Astrocyte (in vitro differentiated cells and primary cell): ENCODE measurements at regions not wholly inside any gene's neighbourhood (a gene's known extent, or its start where the extent isn't known, plus 50 kb on each side); places are given as distances from the start of the nearest gene placed in this dataset.
A peak's percentile ranks its signal among the peaks of the same experiment; 100 is the strongest.

Experiments
- DNase-seq: peaks from one replicate; pipeline ENCODE4 v3.0.0-alpha.2; 2010; ENCODE audit warnings: low read depth
- FAIRE-seq: peaks from 2 replicates; lab custom pipeline; 2011; peaks lifted over from hg19 to GRCh38; lab: Jason Lieb, UNC
- H2AFZ ChIP-seq: 2 replicates; pipeline ENCODE4 v1.6.0; 2012; ENCODE audit warnings: low read depth, low read length, inconsistent platforms
- H3K27ac ChIP-seq: 2 replicates; pipeline ENCODE4 v1.5.1; 2011; ENCODE audit warnings: low read depth, low read length, inconsistent platforms
- H3K27me3 ChIP-seq: 2 replicates; pipeline ENCODE4 v1.6.0; 2011; ENCODE audit warnings: low read length, inconsistent platforms; ENCODE audit not compliant: insufficient read depth
- H3K36me3 ChIP-seq: 2 replicates; pipeline ENCODE4 v1.5.1; 2011; ENCODE audit warnings: low read length, inconsistent platforms; ENCODE audit not compliant: insufficient read depth
- H3K4me1 ChIP-seq: 2 replicates; pipeline ENCODE4 v1.5.1; 2011; ENCODE audit warnings: low read length, inconsistent platforms; ENCODE audit not compliant: insufficient read depth
- H3K4me2 ChIP-seq: 2 replicates; pipeline ENCODE4 v1.6.0; 2012; ENCODE audit warnings: low read length, inconsistent platforms
- H3K4me3 ChIP-seq: 2 replicates; pipeline ENCODE4 v1.5.1; 2011; ENCODE audit warnings: low read depth, mild to moderate bottlenecking, low read length, inconsistent platforms; ENCODE audit not compliant: insufficient read depth
- H3K79me2 ChIP-seq: 2 replicates; pipeline ENCODE4 v1.6.0; 2012; ENCODE audit warnings: mild to moderate bottlenecking, low read length, inconsistent platforms; ENCODE audit not compliant: insufficient read depth
- H3K9ac ChIP-seq: 2 replicates; pipeline ENCODE4 v1.6.0; 2012; ENCODE audit warnings: mild to moderate bottlenecking, low read length, inconsistent platforms
- H3K9me3 ChIP-seq: 2 replicates; pipeline ENCODE4 v1.5.1; 2012; ENCODE audit warnings: low read depth, mild to moderate bottlenecking, low read length, inconsistent platforms; ENCODE audit not compliant: insufficient read depth
- H4K20me1 ChIP-seq: 2 replicates; pipeline ENCODE4 v1.6.0; 2012; ENCODE audit warnings: low read length, inconsistent platforms; ENCODE audit not compliant: insufficient read depth
- H3K27ac Mint-ChIP-seq: one replicate; pipeline ENCODE4 v1.8.0; 2021; ENCODE audit warnings: mild to moderate bottlenecking, mixed read lengths; ENCODE audit not compliant: unreplicated experiment
- H3K27me3 Mint-ChIP-seq: one replicate; pipeline ENCODE4 v1.8.0; 2021; ENCODE audit warnings: low read depth, mixed read lengths; ENCODE audit not compliant: unreplicated experiment
- H3K36me3 Mint-ChIP-seq: one replicate; pipeline ENCODE4 v1.8.0; 2021; ENCODE audit warnings: low read depth, mixed read lengths; ENCODE audit not compliant: unreplicated experiment
- H3K4me1 Mint-ChIP-seq: one replicate; pipeline ENCODE4 v1.8.0; 2021; ENCODE audit warnings: low read depth, mixed read lengths; ENCODE audit not compliant: unreplicated experiment
- H3K4me3 Mint-ChIP-seq: one replicate; pipeline ENCODE4 v1.8.0; 2021; ENCODE audit warnings: mild to moderate bottlenecking, moderate library complexity, mixed read lengths; ENCODE audit not compliant: unreplicated experiment
- H3K9me3 Mint-ChIP-seq: one replicate; pipeline ENCODE4 v1.8.0; 2021; ENCODE audit warnings: mild to moderate bottlenecking, mixed read lengths; ENCODE audit not compliant: unreplicated experiment
- EZH2 ChIP-seq: IDR thresholded peaks from 2 replicates; pipeline ENCODE4 v1.6.1; 2012; ENCODE audit warnings: mild to moderate bottlenecking, low read length, inconsistent platforms; ENCODE audit not compliant: insufficient read depth
- TF ChIP-seq, protein P1 (sequence below): IDR thresholded peaks from 2 replicates; pipeline ENCODE4 v1.5.1; 2011; ENCODE audit warnings: low read depth, mild to moderate bottlenecking, inconsistent platforms, low read length, moderate library complexity; ENCODE audit not compliant: insufficient read depth

DNA sequence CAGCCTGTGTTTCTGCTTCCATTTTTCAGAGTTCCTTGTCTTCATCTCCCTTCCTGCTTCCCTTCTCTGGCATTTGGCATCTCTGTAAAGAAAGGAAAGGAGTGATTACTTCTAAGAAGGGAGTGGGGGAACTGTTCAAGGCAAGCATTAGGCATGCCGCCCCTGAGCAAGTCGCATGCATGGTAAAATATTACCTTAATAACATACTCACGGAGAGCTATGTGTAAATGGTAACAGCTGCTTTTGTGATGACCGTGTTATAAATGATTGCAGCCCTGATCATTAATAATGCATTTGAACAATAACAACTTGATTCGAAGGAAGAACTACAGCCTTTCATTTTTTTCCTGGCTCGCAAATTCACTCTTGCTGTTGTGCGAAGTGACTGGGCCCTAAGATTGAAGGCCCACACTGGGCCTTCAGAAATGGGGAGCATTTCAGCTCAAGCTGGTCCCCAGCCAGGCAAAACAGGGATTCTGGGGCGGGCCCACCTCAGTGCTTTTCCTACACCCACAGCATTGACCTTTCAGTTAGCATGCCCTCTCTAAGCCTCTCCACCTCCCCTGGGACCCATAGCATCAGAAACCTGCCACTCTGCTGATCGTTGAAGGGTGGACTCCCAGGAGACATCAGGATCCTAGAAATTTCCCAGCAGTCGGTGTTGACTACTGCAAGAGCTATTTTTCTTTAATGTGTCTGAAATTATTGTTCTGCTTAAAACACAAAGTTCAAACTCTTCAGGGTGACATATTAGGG, 263.0 kb upstream of the CADM1 start:
- H3K9me3 ChIP-seq = no peaks in the 10 kb centered on the region
- no peak overlapping the region for H3K4me2 ChIP-seq
- DNase-seq = no peak
- peaks cover 21% of the 10 kb centered on the region for H3K4me1 Mint-ChIP-seq
- H3K27ac Mint-ChIP-seq = no peak overlapping the region
- no peaks in the 10 kb centered on the region for H3K79me2 ChIP-seq
- H3K4me3 ChIP-seq = no peak overlapping the region
- peaks cover 5% of the 10 kb centered on the region for H3K27me3 ChIP-seq
- no peak for FAIRE-seq
- no peak overlapping the region for H3K9ac ChIP-seq
- no peaks in the 10 kb centered on the region for H3K4me1 ChIP-seq
- H3K9me3 Mint-ChIP-seq = peaks cover 1% of the 10 kb centered on the region
- H3K4me3 Mint-ChIP-seq = no peak overlapping the region
- no peaks in the 10 kb centered on the region for H3K36me3 ChIP-seq
- peaks cover 2% of the 10 kb centered on the region for H3K27me3 Mint-ChIP-seq
- H3K36me3 Mint-ChIP-seq = peaks cover 4% of the 10 kb centered on the region
- H3K27ac ChIP-seq = no peak overlapping the region
- H4K20me1 ChIP-seq = no peaks in the 10 kb centered on the region
- no peak for TF ChIP-seq EZH2
- TF ChIP-seq, protein P1, sequence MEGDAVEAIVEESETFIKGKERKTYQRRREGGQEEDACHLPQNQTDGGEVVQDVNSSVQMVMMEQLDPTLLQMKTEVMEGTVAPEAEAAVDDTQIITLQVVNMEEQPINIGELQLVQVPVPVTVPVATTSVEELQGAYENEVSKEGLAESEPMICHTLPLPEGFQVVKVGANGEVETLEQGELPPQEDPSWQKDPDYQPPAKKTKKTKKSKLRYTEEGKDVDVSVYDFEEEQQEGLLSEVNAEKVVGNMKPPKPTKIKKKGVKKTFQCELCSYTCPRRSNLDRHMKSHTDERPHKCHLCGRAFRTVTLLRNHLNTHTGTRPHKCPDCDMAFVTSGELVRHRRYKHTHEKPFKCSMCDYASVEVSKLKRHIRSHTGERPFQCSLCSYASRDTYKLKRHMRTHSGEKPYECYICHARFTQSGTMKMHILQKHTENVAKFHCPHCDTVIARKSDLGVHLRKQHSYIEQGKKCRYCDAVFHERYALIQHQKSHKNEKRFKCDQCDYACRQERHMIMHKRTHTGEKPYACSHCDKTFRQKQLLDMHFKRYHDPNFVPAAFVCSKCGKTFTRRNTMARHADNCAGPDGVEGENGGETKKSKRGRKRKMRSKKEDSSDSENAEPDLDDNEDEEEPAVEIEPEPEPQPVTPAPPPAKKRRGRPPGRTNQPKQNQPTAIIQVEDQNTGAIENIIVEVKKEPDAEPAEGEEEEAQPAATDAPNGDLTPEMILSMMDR = no peak
- H2AFZ ChIP-seq = no peak overlapping the region

DNA sequence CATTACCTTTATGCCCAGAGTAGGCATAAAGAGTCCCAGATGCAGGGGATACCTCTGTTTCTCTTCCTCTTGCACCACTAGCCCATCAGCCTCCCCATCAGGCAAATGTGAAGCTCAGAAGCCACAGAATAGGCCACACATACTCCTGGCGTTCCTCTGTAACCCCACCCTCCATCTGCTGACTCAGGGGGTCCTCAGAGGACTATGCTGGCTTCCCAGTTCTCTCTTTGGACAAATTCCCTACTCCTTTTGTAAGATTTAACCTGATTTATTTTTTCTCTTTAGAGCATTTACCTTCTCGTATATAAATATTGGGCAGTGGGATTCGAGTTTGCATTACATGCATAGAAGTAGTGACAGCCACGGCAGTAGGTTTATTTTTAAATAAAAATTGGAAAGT, 262.3 kb upstream of the CADM1 start:
- Histone ChIP-seq H3K4me2 (no peak overlapping the region), H3K27ac (no peak overlapping the region), H3K4me3 (no peak overlapping the region), H4K20me1 (no peaks in the 10 kb centered on the region), H3K36me3 (no peaks in the 10 kb centered on the region), H2AFZ (no peak overlapping the region), H3K79me2 (no peaks in the 10 kb centered on the region), H3K4me1 (no peaks in the 10 kb centered on the region), H3K27me3 (peaks cover 5% of the 10 kb centered on the region), H3K9me3 (no peaks in the 10 kb centered on the region), H3K9ac (no peak overlapping the region)
- H3K4me3 Mint-ChIP-seq = no peak overlapping the region
- peaks cover 1% of the 10 kb centered on the region for H3K9me3 Mint-ChIP-seq
- DNase-seq = no peak
- H3K27ac Mint-ChIP-seq = no peak overlapping the region
- peaks cover 2% of the 10 kb centered on the region for H3K36me3 Mint-ChIP-seq
- TF ChIP-seq EZH2 = no peak
- TF ChIP-seq, protein P1 = no peak
- peaks cover 20% of the 10 kb centered on the region for H3K4me1 Mint-ChIP-seq
- no peak for FAIRE-seq
- peaks cover 7% of the 10 kb centered on the region for H3K27me3 Mint-ChIP-seq

DNA sequence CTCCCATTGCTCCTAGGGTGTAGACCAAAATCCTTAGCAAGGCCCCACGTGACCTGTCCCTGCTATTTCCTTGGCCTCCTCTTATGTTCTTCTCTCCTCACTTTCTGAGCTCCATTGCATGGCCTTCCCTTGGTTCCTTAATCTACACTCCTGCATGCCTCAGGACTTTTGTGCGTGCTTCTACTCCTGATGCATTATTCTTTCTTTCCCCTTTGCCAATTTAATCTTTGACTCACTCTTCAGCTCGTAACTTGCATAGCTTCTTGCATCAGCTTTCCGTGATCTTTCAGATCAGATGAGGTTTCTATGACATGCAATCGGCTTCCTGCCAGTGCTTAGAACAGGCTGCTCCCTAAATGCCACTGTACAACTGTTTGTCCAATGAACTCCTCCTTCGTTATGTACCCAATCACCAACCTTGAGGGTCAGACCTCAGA, 261.6 kb upstream of the CADM1 start:
- H3K4me3 ChIP-seq = no peak overlapping the region
- H3K9ac ChIP-seq = no peak overlapping the region
- peak; percentile 35 for DNase-seq
- Mint-ChIP-seq H3K27ac (no peak overlapping the region), H3K4me1 (peaks cover 18% of the 10 kb centered on the region), H3K27me3 (peaks cover 9% of the 10 kb centered on the region), H3K36me3 (no peaks in the 10 kb centered on the region), H3K9me3 (peaks cover under 1% of the 10 kb centered on the region), H3K4me3 (no peak overlapping the region)
- no peaks in the 10 kb centered on the region for H3K36me3 ChIP-seq
- H3K27me3 ChIP-seq = peaks cover 5% of the 10 kb centered on the region
- H3K4me1 ChIP-seq = no peaks in the 10 kb centered on the region
- no peak for FAIRE-seq
- H3K79me2 ChIP-seq = no peaks in the 10 kb centered on the region
- no peaks in the 10 kb centered on the region for H3K9me3 ChIP-seq
- TF ChIP-seq, protein P1 = no peak
- TF ChIP-seq EZH2 = no peak
- H2AFZ ChIP-seq = no peak overlapping the region
- no peaks in the 10 kb centered on the region for H4K20me1 ChIP-seq
- no peak overlapping the region for H3K4me2 ChIP-seq
- H3K27ac ChIP-seq = no peak overlapping the region
